Liver (tissue), 8 donors: ENCODE measurements at regions not wholly inside any gene's neighbourhood (a gene's known extent, or its start where the extent isn't known, plus 50 kb on each side); places are given as distances from the start of the nearest gene placed in this dataset.

Source experiments
- DNase-seq: peaks from one replicate; pipeline ENCODE4 v3.0.0-alpha.2; 2017; ENCODE audit warnings: low spot score
- H3K27ac ChIP-seq, 2 donors: one replicate each; pipeline ENCODE4 v1.7.0; 2013; ENCODE audit warnings: inconsistent platforms in 2 of 2, low read length in 2 of 2, control low read depth in 1 of 2, low read depth in 1 of 2, mild to moderate bottlenecking in 1 of 2
- H3K27me3 ChIP-seq, 4 donors: one replicate each; pipeline versions ENCODE4 v1.6.1 to v1.7.0; 2013; ENCODE audit warnings: low read length in 3 of 4, inconsistent platforms in 1 of 4, mild to moderate bottlenecking in 1 of 4, moderate library complexity in 1 of 4; ENCODE audit not compliant: control insufficient read depth in 4 of 4, insufficient read depth in 4 of 4
- H3K36me3 ChIP-seq, 4 donors: one replicate each; pipeline versions ENCODE4 v1.6.1 to v1.7.0; 2013; ENCODE audit warnings: low read length in 3 of 4, mild to moderate bottlenecking in 3 of 4, low read depth in 1 of 4, moderate library complexity in 1 of 4; ENCODE audit not compliant: control insufficient read depth in 4 of 4, insufficient read depth in 3 of 4
- H3K4me1 ChIP-seq, 4 donors: one replicate each; pipeline versions ENCODE4 v1.6.1 to v1.7.0; 2013; ENCODE audit warnings: low read length in 3 of 4, mild to moderate bottlenecking in 3 of 4, moderate library complexity in 1 of 4; ENCODE audit not compliant: control insufficient read depth in 4 of 4, insufficient read depth in 4 of 4
- H3K4me3 ChIP-seq, 3 donors: one replicate each; pipeline versions ENCODE4 v1.6.1 to v1.7.0; 2013; ENCODE audit warnings: low read length in 3 of 3, control low read depth in 1 of 3, low read depth in 1 of 3, mild to moderate bottlenecking in 1 of 3
- H3K9ac ChIP-seq, 2 donors: one replicate each; pipeline ENCODE4 v1.7.0; 2013; ENCODE audit warnings: low read length in 2 of 2, mild to moderate bottlenecking in 2 of 2, moderate library complexity in 2 of 2, control low read depth in 1 of 2, low read depth in 1 of 2
- H3K9me3 ChIP-seq, 4 donors: one replicate each; pipeline versions ENCODE4 v1.6.1 to v1.7.0; 2013; ENCODE audit warnings: low read length in 3 of 4; ENCODE audit not compliant: control insufficient read depth in 4 of 4
- EGR1 ChIP-seq, 2 donors: IDR thresholded peaks; 2 replicates each; pipeline ENCODE4 v1.6.1; 2016 to 2018; ENCODE audit warnings: antibody characterized with exemption in 2 of 2, low read depth in 2 of 2
- FOXA1 ChIP-seq: IDR thresholded peaks from 2 replicates; pipeline ENCODE4 v1.6.1; 2016; ENCODE audit warnings: antibody characterized with exemption
- FOXA2 ChIP-seq: IDR thresholded peaks from 2 replicates; pipeline ENCODE4 v1.6.1; 2016; ENCODE audit warnings: antibody characterized with exemption
- GABPA ChIP-seq, 2 donors: IDR thresholded peaks in 1 of 2; conservative IDR thresholded peaks in 1 of 2; 2 replicates each; pipeline ENCODE4 v1.6.1; 2016; ENCODE audit warnings: antibody characterized with exemption in 2 of 2, mild to moderate bottlenecking in 1 of 2, moderate library complexity in 1 of 2
- HNF4A ChIP-seq, 2 donors: conservative IDR thresholded peaks; 2 replicates each; pipeline ENCODE4 v1.6.1; 2016; ENCODE audit warnings: antibody characterized with exemption in 2 of 2, mild to moderate bottlenecking in 2 of 2
- HNF4G ChIP-seq: IDR thresholded peaks from 2 replicates; pipeline ENCODE4 v1.6.1; 2016; ENCODE audit warnings: antibody characterized with exemption
- JUND ChIP-seq, 2 donors: IDR thresholded peaks; 2 replicates each; pipeline ENCODE4 v1.6.1; 2016; ENCODE audit warnings: antibody characterized with exemption in 2 of 2
- NR2F2 ChIP-seq: IDR thresholded peaks from 2 replicates; pipeline ENCODE4 v1.6.1; 2016; ENCODE audit warnings: antibody characterized with exemption
- RAD21 ChIP-seq, 2 donors: IDR thresholded peaks; 2 replicates each; pipeline ENCODE4 v1.6.1; 2016; ENCODE audit warnings: antibody characterized with exemption in 2 of 2, mild to moderate bottlenecking in 2 of 2
- RXRA ChIP-seq, 2 donors: IDR thresholded peaks; 2 replicates each; pipeline ENCODE4 v1.6.1; 2017 to 2018; ENCODE audit warnings: antibody characterized with exemption in 2 of 2, mild to moderate bottlenecking in 1 of 2
- SP1 ChIP-seq: IDR thresholded peaks from 2 replicates; pipeline ENCODE4 v1.6.1; 2018; ENCODE audit warnings: antibody characterized with exemption, mild to moderate bottlenecking
- TAF1 ChIP-seq: conservative IDR thresholded peaks from 2 replicates; pipeline ENCODE4 v1.6.1; 2016; ENCODE audit warnings: antibody characterized with exemption, mild to moderate bottlenecking
- YY1 ChIP-seq: IDR thresholded peaks from 2 replicates; pipeline ENCODE4 v1.6.1; 2016; ENCODE audit warnings: antibody characterized with exemption, mild to moderate bottlenecking
- WGBS: extraction: QIAGEN DNeasy Blood & Tissue Kit; methylation state at CpG from one replicate; pipeline ENCODE4 v1.1.7; 2013; 5-methylcytosine and 5-hydroxymethylcytosine counted together
- TF ChIP-seq, protein P1 (sequence below): IDR thresholded peaks from 2 replicates; pipeline ENCODE4 v1.6.1; 2016; ENCODE audit warnings: antibody characterized with exemption
- TF ChIP-seq, protein P2 (sequence below): IDR thresholded peaks from 2 replicates; pipeline ENCODE4 v1.6.1; 2016; ENCODE audit warnings: antibody characterized with exemption, mild to moderate bottlenecking
- TF ChIP-seq, protein P3 (sequence below): IDR thresholded peaks from 2 replicates; pipeline ENCODE4 v1.6.1; 2016; ENCODE audit warnings: antibody characterized with exemption
- TF ChIP-seq, protein P4 (sequence below): fragments of 150-350 bp; IDR thresholded peaks from 2 replicates; pipeline ENCODE4 v1.5.1; 2017; ENCODE audit warnings: improper control_type of control experiment, low read depth, low read length; ENCODE audit not compliant: missing input control
- TF ChIP-seq, protein P5 (sequence below): IDR thresholded peaks from 2 replicates; pipeline ENCODE4 v1.6.1; 2016; ENCODE audit warnings: antibody characterized with exemption
- donor health status: healthy.
- donor health status: healthy.
- donor health status: healthy.
- donor health status: healthy.
- donor health status: healthy.

DNA sequence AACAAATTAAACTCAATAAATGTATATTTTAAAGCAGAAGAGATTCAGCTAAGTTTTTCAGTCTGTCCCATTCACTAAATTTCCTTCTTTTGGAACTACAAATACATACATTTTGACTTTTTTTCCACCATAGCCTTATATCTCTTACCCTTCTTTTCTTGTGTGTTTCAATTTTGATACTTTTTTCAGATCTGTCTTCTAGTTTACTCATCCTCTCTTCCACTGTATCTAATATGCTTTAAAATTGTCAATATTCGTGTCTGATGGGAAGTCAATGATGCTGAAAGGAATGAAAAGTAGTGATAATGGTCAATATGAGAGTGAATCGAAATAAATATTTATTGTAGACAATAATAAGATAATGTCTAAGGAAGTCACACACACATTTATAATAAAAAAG lies 332.3 kb upstream of the KIRREL3 start:
- WGBS: 59% methylated on average over 2 of the region's 2 CpGs
- peaks cover 0 to 4% (median 0%) of the 10 kb centered on the region in 4 donors for H3K9me3 ChIP-seq
- H3K4me3 ChIP-seq: no peak overlapping the region
- no peak overlapping the region for H3K9ac ChIP-seq
- TF ChIP-seq, protein P1, sequence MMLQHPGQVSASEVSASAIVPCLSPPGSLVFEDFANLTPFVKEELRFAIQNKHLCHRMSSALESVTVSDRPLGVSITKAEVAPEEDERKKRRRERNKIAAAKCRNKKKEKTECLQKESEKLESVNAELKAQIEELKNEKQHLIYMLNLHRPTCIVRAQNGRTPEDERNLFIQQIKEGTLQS: no peak
- TF ChIP-seq HNF4G: no peak
- TF ChIP-seq, protein P2, sequence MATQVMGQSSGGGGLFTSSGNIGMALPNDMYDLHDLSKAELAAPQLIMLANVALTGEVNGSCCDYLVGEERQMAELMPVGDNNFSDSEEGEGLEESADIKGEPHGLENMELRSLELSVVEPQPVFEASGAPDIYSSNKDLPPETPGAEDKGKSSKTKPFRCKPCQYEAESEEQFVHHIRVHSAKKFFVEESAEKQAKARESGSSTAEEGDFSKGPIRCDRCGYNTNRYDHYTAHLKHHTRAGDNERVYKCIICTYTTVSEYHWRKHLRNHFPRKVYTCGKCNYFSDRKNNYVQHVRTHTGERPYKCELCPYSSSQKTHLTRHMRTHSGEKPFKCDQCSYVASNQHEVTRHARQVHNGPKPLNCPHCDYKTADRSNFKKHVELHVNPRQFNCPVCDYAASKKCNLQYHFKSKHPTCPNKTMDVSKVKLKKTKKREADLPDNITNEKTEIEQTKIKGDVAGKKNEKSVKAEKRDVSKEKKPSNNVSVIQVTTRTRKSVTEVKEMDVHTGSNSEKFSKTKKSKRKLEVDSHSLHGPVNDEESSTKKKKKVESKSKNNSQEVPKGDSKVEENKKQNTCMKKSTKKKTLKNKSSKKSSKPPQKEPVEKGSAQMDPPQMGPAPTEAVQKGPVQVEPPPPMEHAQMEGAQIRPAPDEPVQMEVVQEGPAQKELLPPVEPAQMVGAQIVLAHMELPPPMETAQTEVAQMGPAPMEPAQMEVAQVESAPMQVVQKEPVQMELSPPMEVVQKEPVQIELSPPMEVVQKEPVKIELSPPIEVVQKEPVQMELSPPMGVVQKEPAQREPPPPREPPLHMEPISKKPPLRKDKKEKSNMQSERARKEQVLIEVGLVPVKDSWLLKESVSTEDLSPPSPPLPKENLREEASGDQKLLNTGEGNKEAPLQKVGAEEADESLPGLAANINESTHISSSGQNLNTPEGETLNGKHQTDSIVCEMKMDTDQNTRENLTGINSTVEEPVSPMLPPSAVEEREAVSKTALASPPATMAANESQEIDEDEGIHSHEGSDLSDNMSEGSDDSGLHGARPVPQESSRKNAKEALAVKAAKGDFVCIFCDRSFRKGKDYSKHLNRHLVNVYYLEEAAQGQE: no peak
- TF ChIP-seq RXRA (IDR thresholded peaks at IDR 0.05): no peak
- no peak for TF ChIP-seq NR2F2
- TF ChIP-seq, protein P3, sequence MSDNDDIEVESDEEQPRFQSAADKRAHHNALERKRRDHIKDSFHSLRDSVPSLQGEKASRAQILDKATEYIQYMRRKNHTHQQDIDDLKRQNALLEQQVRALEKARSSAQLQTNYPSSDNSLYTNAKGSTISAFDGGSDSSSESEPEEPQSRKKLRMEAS: no peak
- TF ChIP-seq GABPA (IDR thresholded peaks at IDR 0.05 in 1 of 2, conservative IDR thresholded peaks at IDR 0.05 in 1 of 2): no peak
- no peak for TF ChIP-seq TAF1
- TF ChIP-seq, protein P4, sequence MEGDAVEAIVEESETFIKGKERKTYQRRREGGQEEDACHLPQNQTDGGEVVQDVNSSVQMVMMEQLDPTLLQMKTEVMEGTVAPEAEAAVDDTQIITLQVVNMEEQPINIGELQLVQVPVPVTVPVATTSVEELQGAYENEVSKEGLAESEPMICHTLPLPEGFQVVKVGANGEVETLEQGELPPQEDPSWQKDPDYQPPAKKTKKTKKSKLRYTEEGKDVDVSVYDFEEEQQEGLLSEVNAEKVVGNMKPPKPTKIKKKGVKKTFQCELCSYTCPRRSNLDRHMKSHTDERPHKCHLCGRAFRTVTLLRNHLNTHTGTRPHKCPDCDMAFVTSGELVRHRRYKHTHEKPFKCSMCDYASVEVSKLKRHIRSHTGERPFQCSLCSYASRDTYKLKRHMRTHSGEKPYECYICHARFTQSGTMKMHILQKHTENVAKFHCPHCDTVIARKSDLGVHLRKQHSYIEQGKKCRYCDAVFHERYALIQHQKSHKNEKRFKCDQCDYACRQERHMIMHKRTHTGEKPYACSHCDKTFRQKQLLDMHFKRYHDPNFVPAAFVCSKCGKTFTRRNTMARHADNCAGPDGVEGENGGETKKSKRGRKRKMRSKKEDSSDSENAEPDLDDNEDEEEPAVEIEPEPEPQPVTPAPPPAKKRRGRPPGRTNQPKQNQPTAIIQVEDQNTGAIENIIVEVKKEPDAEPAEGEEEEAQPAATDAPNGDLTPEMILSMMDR: no peak
- no peak for TF ChIP-seq FOXA2
- no peak for TF ChIP-seq EGR1 (IDR thresholded peaks at IDR 0.05; ENCODE audit: low read depth in 2 of 2)
- TF ChIP-seq HNF4A (conservative IDR thresholded peaks at IDR 0.05): no peak
- no peak for TF ChIP-seq FOXA1
- no peak for TF ChIP-seq SP1
- no peak for TF ChIP-seq RAD21 (IDR thresholded peaks at IDR 0.05)
- no peak for TF ChIP-seq YY1
- TF ChIP-seq JUND (IDR thresholded peaks at IDR 0.05): no peak
- H3K36me3 ChIP-seq: no peaks in the 10 kb centered on the region
- no peak for DNase-seq
- no peaks in the 10 kb centered on the region for H3K27me3 ChIP-seq
- no peaks in the 10 kb centered on the region for H3K4me1 ChIP-seq
- H3K27ac ChIP-seq: no peak overlapping the region

DNA sequence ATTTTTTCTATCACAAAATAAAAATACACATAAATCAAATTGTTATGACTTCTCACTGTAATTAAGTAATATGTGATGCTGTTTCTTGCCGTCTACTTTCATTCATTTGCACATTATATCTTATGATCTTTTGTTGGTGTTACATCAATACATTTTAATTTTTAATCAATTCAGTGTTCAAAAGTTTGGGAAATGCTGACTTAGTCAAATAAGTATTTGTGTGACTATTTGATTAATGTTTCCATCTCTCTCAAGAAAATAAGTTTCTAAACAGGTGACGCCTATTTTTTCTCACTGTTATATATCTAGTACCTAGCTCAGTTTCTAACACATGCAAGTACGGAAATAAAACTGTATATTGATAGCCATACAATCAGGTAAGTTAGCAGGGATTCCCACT lies 329.5 kb upstream of the KIRREL3 start:
- no peak overlapping the region for H3K27ac ChIP-seq
- 52% methylated on average over 3 of the region's 3 CpGs for WGBS
- TF ChIP-seq, protein P4: no peak
- TF ChIP-seq EGR1 (IDR thresholded peaks at IDR 0.05; ENCODE audit: low read depth in 2 of 2) (no peak), NR2F2 (no peak), SP1 (no peak), HNF4G (no peak), YY1 (no peak), JUND (IDR thresholded peaks at IDR 0.05) (no peak), RXRA (IDR thresholded peaks at IDR 0.05) (no peak), GABPA (IDR thresholded peaks at IDR 0.05 in 1 of 2, conservative IDR thresholded peaks at IDR 0.05 in 1 of 2) (no peak), RAD21 (IDR thresholded peaks at IDR 0.05) (no peak), FOXA2 (no peak)
- TF ChIP-seq, protein P1: no peak
- TF ChIP-seq, protein P5, sequence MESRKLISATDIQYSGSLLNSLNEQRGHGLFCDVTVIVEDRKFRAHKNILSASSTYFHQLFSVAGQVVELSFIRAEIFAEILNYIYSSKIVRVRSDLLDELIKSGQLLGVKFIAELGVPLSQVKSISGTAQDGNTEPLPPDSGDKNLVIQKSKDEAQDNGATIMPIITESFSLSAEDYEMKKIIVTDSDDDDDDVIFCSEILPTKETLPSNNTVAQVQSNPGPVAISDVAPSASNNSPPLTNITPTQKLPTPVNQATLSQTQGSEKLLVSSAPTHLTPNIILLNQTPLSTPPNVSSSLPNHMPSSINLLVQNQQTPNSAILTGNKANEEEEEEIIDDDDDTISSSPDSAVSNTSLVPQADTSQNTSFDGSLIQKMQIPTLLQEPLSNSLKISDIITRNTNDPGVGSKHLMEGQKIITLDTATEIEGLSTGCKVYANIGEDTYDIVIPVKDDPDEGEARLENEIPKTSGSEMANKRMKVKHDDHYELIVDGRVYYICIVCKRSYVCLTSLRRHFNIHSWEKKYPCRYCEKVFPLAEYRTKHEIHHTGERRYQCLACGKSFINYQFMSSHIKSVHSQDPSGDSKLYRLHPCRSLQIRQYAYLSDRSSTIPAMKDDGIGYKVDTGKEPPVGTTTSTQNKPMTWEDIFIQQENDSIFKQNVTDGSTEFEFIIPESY: no peak
- TF ChIP-seq, protein P3: no peak

More for the DNA sequence above, 329.5 kb upstream of the KIRREL3 start:
- H3K27me3 ChIP-seq: no peaks in the 10 kb centered on the region
- H3K9me3 ChIP-seq: peaks cover 0 to 4% (median 0%) of the 10 kb centered on the region in 4 donors
- no peak overlapping the region for H3K4me3 ChIP-seq
- H3K36me3 ChIP-seq: no peaks in the 10 kb centered on the region
- no peak overlapping the region for H3K9ac ChIP-seq
- DNase-seq: no peak
- no peaks in the 10 kb centered on the region for H3K4me1 ChIP-seq
